ENCODE measurements at regions not wholly inside any gene's neighbourhood (a gene's known extent, or its start where the extent isn't known, plus 50 kb on each side); places are given as distances from the start of the nearest gene placed in this dataset.

DNA sequence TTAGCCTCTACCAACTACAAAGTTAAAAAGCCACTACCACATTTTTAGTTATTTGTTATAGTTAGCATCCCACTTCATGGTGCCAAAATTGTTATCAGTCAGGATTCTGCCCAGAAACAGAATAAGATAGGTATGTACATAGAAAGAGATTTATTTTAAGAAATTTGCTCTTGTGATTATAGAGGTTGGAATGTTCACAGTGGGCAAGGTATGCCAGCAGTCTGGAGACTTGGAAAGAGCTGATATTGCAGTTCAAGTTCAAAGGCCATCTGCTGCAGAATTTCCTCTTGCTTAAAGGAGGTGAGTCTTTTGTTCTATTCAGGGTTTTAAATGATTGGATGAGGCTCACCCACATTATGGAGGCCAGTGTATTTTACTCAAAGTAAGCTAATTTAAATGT is 143.8 kb upstream of the POU1F1 start:
- DNase-seq (ENCODE audit: low spot score) = no peak

GRCh38 chr3:87414271-87414670 is 137.9 kb upstream of the POU1F1 start:
- no peak for DNase-seq (ENCODE audit: low spot score)

DNA sequence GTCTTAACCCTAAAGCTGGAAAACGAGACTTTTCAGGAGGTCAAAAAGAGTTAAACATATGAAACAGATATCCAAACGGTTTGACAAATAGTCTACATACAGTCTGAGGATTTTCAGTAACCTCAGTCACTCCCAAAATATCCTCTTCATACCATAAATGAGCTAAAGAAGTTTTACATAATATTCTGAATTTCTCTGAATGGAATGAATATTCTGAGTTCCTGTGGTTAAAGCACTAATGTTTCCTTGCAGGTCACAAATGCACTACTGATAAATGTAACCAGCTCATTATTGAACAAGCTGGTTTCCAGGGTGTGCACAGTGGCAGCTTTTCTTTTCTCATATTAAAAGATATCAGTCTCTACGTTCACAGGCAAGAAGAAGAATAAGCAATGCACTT is 137.4 kb upstream of the POU1F1 start:
- DNase-seq (ENCODE audit: low spot score) = peak; percentile 3

GRCh38 chr3:87410110-87410509 is 133.7 kb upstream of the POU1F1 start:
- DNase-seq (ENCODE audit: low spot score) = peak; percentile 14

- no peak for DNase-seq (ENCODE audit: low spot score)
Observed at GRCh38 chr3:87398168-87398801, 121.9 kb upstream of the POU1F1 start.

GRCh38 chr3:87397211-87397610 is 120.8 kb upstream of the POU1F1 start:
- peak; percentile 9 for DNase-seq (ENCODE audit: low spot score)

DNA sequence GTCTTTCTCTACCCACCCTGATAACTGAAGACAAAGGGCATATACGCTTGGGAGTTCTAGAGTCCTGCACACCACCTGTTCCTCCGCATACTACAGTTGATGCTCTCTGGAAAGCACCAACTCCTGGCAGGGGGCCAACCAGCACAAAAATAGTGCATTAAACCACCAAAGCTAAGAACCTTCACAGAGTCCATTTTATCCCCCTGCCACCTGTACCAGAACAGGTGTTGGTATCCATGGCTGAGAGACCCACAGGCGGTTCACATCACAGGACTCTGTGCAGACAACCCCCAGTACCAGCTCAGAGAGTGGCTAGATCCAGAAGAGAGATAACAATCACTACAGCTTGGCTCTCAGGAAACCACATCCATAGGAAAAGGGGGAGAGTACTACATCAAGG is 114.4 kb upstream of the POU1F1 start:
- no peak for DNase-seq (ENCODE audit: low spot score)

- DNase-seq (ENCODE audit: low spot score) = no peak
Observed at GRCh38 chr3:87390353-87390752, 114.0 kb upstream of the POU1F1 start.

DNA sequence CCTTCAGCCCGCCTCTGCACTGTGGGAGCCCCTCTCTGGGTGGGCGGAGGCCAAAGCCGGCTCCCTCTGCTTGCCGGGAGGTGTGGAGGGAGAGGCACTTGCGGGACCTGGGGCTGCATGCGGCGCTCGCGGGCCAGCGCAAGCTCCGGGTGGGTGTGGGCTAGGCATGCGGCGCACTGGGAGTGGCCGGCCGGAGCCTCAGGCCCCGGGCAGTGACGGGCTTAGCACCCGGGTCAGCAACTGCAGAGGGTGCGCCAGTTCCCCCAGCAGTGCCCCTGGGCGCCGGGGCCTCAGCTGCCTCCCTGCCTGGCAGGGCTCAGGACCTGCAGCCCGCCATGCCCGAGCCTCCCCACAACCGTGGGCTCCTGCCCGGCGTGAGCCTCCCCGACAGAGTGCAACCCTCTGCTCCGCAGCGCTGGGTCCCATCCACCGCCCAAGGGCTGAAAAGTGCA is 98.9 kb upstream of the POU1F1 start:
- no peak for DNase-seq (ENCODE audit: low spot score)

GRCh38 chr3:87370007-87370406 is 93.6 kb upstream of the POU1F1 start:
- DNase-seq (ENCODE audit: low spot score) = no peak

DNA sequence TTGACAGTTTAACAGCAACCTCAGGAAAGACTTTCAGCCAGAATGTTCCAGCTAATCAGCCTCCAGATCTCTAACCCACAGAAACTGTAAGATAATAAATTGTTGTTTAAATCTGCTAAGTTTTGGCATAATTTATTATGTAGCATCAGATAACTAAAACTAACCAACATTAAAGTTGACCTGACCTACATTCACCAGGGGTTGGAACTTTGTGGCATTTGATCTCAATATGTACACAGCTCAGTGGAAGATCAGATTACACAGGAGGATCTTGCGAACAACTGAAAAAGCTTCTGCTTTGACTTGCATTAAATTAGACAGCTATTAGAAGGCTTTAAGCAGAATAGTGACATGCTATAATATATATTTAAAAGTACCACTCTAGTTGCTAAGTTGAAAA is 91.4 kb upstream of the POU1F1 start:
- DNase-seq (ENCODE audit: low spot score) = no peak

GRCh38 chr3:87363721-87364120 is 87.3 kb upstream of the POU1F1 start:
- DNase-seq (ENCODE audit: low spot score) = no peak

DNA sequence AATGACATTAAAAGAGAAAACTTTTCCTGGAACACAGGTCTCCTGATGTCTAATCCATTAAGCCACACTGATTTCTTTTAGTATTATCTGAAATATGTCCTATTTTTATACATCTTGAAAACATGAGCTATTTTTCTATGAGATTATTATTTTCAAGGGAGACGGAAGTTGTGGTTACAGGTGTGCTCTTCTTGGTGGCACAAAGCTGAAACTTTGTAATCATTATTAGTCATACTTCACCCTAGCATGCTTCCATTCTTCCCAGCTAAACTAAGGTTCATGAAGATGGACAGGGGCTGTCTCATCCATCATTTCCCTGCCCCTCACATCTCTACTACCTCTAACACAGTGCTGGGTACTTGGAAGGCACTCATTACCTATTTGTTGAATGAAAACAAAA is 85.6 kb upstream of the POU1F1 start:
- no peak for DNase-seq (ENCODE audit: low spot score)

DNA sequence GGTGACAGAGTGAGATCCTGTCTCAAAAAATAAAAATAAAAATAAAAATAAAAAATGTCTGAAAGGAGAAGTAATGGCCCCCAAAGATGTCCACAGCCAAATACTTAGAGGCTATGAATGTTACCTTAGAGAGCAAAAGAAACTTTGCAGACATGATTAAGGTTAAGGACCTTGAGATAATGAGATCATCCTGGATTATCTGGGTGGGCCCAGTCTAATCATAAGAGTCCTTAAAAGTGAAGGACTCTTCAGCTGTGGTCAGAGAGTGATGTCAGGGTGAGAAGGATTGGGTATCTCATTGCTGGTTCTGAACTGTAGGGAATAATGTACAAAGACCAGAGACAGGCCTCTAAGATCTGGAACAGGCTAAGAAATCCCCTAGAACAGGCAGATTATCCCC is 84.9 kb upstream of the POU1F1 start:
- DNase-seq (ENCODE audit: low spot score) = no peak

DNA sequence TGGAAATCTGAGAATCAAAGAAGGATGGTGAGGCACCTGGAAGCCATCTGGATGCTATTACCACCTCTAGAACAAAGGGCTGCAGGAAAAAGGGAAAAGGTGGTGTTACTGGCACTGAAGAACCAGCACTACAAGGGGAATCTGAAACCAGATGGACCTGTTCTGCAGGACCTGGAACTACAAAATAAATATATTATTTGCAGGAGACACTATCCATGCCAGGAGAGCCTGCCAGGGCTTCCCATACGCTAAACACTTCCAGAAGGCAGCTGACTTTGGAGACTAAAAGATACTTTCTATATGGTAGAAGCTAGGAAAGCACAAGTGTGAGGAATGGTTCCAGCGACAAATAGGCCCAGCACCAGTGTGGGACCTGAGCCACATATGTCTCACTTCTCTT is 83.4 kb upstream of the POU1F1 start:
- DNase-seq (ENCODE audit: low spot score) = no peak

GRCh38 chr3:87359025-87359424 is 82.6 kb upstream of the POU1F1 start:
- no peak for DNase-seq (ENCODE audit: low spot score)

DNA sequence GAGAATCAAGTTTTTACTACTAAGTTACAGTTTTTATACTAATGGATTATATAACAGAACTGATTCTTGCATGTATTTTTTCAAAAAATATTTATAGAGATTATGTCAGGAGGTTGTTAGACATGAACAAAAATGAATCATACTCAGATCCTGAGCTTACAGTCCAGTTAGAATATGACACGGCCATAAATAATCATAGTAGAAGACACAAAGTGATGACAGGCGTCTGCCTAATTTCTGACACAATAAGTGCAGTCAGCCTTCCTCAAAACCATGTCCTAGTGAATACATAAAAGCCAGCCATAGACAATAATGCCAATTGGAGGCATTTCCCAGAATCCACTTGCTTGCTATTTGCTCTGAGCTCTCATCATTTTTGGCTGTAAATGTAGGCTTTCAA is 81.7 kb upstream of the POU1F1 start:
- DNase-seq (ENCODE audit: low spot score) = no peak

- DNase-seq (ENCODE audit: low spot score) = no peak
Observed at GRCh38 chr3:87354398-87354797, 78.0 kb upstream of the POU1F1 start.

GRCh38 chr3:87351937-87352336 is 75.6 kb upstream of the POU1F1 start:
- DNase-seq (ENCODE audit: low spot score) = no peak

DNA sequence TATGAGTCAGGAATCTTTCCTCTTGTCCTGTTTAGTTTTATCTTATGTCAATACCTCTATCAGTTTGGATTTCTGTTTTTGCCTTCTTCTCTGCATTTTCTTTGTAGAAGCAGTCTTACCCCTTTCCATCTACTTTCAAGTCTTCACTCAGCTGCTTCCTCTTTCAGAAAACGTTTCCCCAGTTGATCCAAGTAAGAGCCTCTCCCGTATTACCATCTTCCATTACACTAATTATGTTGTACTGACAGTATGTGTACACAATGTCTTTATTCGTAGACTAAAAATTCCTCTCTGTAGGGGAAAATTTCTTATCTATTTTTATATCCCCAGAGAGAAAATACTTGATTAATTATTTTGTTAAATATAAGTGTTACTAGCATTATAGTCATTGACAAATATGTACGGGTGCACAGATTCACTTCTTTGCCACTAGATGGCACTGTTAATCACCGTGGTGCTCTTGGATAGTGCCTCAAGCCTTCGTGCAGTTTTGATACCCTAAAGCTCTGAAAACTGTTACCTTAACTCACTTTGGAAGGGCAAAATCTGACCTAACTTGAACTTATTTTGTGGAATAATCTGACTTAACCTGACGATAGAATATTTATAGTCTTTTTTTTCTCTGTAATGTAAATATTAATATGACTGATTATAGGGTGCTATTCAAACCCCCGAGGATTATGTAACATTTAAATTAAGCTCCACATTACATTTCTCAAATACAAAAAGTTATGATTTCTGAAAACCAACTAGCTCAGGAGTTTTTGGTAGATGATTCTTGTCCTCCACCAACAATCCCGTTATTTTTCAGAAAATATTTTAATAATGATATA is 74.2 kb upstream of the POU1F1 start:
- peak; percentile 29 for DNase-seq (ENCODE audit: low spot score)

- no peak for DNase-seq (ENCODE audit: low spot score)
Observed at GRCh38 chr3:87349833-87350232, 73.4 kb upstream of the POU1F1 start.

DNA sequence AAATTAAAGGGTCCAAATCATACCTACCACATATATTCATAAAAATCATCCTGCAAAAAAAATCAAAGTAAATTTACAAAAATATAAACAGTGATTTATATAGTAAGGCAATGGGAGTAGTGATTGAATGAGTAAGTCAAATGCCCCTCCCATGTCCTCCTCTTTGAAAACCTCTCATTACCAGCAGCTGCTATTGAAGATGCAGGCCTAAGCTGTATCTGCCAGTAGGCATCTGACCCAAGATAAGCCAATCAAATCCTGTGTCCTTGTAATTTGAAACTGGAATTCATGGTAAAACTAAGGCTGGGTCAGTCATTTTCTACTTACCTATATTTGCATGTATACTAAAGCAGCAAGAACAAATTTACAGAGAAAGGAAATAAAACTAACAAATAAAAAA is 60.4 kb upstream of the POU1F1 start:
- no peak for DNase-seq (ENCODE audit: low spot score)

DNA sequence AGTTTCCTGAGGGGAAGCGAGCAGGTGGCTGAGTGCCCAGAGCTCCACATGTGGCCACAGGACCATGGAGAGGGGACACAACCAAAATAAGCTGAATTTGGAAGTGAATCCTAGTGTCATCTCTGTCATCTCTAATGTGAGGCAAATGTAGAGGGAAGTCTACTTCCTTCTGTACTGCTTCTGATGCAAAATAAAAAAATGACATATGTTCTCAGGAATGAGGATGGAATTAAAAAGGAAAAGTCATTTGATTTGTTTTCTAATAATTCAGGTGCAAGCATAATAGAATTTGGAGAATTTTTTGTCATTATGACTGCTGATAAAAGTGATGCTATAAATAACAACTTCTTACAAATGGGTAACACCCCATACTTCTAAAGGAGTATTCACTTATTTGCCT is 59.5 kb upstream of the POU1F1 start:
- DNase-seq (ENCODE audit: low spot score) = no peak

- DNase-seq (ENCODE audit: low spot score) = peak; percentile 31
Observed at GRCh38 chr3:87333393-87333892, 57.1 kb upstream of the POU1F1 start.

Measured in hepatic stellate cell (primary cell).